ENCODE measurements at regions not wholly inside any gene's neighbourhood (a gene's known extent, or its start where the extent isn't known, plus 50 kb on each side); places are given as distances from the start of the nearest gene placed in this dataset.

DNA sequence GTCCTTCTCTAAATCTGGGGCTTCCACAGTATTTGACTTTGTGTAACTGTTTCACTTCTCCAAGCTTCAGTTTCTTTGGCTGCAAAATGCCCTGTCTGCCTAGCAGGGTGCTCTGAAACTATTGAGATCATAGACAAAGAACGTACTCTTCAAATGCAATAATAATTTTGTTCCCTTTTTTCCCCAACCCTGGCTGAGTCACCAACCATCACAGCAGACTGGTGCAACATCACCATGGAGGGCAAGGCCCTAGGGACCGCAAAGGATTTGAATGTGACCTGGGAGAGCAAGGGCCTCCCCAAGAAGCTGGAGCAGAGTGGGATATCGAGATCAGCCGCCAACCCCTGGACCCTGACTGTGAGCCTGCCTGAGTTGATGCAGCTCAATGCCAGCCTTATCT is 115.0 kb downstream of the FCRL5 start:
- intact Hi-C loops (cut with micrococcal nuclease), result loop anchor here in 1 of 2 donors (5.0 kb wide), 1 partner anchor 40 kb away; no protein-coding TSS in a partner anchor
- 17% methylated on average over 4 of the region's 4 CpGs for WGBS (ENCODE audit: insufficient coverage)
- H3K9me3 ChIP-seq (replicated peaks in 1 of 2; ENCODE audit: control insufficient read depth in 1 of 2, insufficient read depth in 1 of 2, low read length in 2 of 2), result no peaks in the 10 kb centered on the region

DNA sequence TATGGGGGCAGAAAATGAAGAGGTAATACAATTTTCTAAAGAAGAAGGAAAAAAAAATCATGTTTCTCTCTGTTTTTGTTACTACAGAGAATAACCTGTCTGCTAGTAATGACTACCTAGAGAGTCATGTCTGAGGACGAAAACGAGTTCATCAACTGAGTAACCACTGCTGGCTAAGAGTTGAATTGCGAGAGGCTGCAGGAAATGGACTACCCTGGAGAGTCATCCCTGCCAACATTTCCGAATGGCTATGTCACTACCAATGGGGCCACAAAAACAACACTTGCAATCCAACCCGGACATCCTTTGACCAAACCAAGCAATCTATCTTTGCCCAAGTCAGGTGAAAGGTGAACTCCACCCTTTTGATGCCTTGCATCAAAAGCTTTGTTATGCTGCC is 120.6 kb downstream of the FCRL5 start:
- Mint-ChIP-seq H3K4me3 (no peak overlapping the region), H3K27ac (no peak overlapping the region), H3K9me3 (no peaks in the 10 kb centered on the region), H3K4me1 (peaks cover 10% of the 10 kb centered on the region), H3K36me3 (peaks cover 0 to 1% of the 10 kb centered on the region in 2 donors), H3K27me3 (ENCODE audit: low read depth in 3 of 3) (peaks cover 2 to 5% (median 5%) of the 10 kb centered on the region in 3 donors)
- no peak overlapping the region for H3K27ac ChIP-seq (ENCODE audit: low read depth in 1 of 2, low read length in 2 of 2)
- H3K4me1 ChIP-seq (ENCODE audit: control insufficient read depth in 1 of 2, insufficient read depth in 2 of 2, low read length in 2 of 2), result peaks cover 8 to 9% of the 10 kb centered on the region in 2 donors
- H3K4me2 ChIP-seq (replicated peaks; ENCODE audit: extremely low read depth, low read length, poor library complexity, severe bottlenecking), result no peak overlapping the region
- H3K79me2 ChIP-seq (ENCODE audit: insufficient read depth, low read length), result no peaks in the 10 kb centered on the region
- H2AFZ ChIP-seq (ENCODE audit: insufficient read depth, low read depth, low read length, poor library complexity, severe bottlenecking), result no peak overlapping the region
- H3K27me3 ChIP-seq (ENCODE audit: control insufficient read depth in 2 of 2, insufficient read depth in 2 of 2, low read length in 2 of 2), result no peaks in the 10 kb centered on the region
- DNase-seq, result no peak
- H3K4me3 ChIP-seq (replicated peaks in 1 of 3; ENCODE audit: low read depth in 2 of 3, low read length in 3 of 3), result no peak overlapping the region
- H3K9ac ChIP-seq (ENCODE audit: insufficient read depth, low read length, poor library complexity, severe bottlenecking), result no peak overlapping the region
- H3K9me3 ChIP-seq (replicated peaks in 1 of 2; ENCODE audit: control insufficient read depth in 1 of 2, insufficient read depth in 1 of 2, low read length in 2 of 2), result no peaks in the 10 kb centered on the region
- no peaks in the 10 kb centered on the region for H4K20me1 ChIP-seq (ENCODE audit: insufficient read depth, low read length)
- no peaks in the 10 kb centered on the region for H3K36me3 ChIP-seq (replicated peaks in 1 of 2; ENCODE audit: control insufficient read depth in 1 of 2, insufficient read depth in 2 of 2, low read length in 2 of 2)
- intact Hi-C loops (cut with micrococcal nuclease), result no loop called here
- TF ChIP-seq CTCF (IDR thresholded peaks at IDR 0.05), result no peak
- WGBS (ENCODE audit: insufficient coverage), result 95% methylated on average over 5 of the region's 5 CpGs

More for the DNA sequence above, 115.0 kb downstream of the FCRL5 start:
- Histone ChIP-seq H3K4me2 (replicated peaks; ENCODE audit: extremely low read depth, low read length, poor library complexity, severe bottlenecking) (peak overlapping the region; percentile 12), H3K4me3 (replicated peaks in 1 of 3; ENCODE audit: low read depth in 2 of 3, low read length in 3 of 3) (peak overlapping the region in 1 of 3 experiments; percentile 37), H3K4me1 (ENCODE audit: control insufficient read depth in 1 of 2, insufficient read depth in 2 of 2, low read length in 2 of 2) (peaks cover 44 to 45% of the 10 kb centered on the region in 2 donors), H3K36me3 (replicated peaks in 1 of 2; ENCODE audit: control insufficient read depth in 1 of 2, insufficient read depth in 2 of 2, low read length in 2 of 2) (no peaks in the 10 kb centered on the region), H3K9ac (ENCODE audit: insufficient read depth, low read length, poor library complexity, severe bottlenecking) (no peak overlapping the region), H4K20me1 (ENCODE audit: insufficient read depth, low read length) (no peaks in the 10 kb centered on the region), H3K79me2 (ENCODE audit: insufficient read depth, low read length) (no peaks in the 10 kb centered on the region), H3K27ac (ENCODE audit: low read depth in 1 of 2, low read length in 2 of 2) (peak overlapping the region; percentile 49 to 74), H3K27me3 (ENCODE audit: control insufficient read depth in 2 of 2, insufficient read depth in 2 of 2, low read length in 2 of 2) (no peaks in the 10 kb centered on the region), H2AFZ (ENCODE audit: insufficient read depth, low read depth, low read length, poor library complexity, severe bottlenecking) (peak overlapping the region; percentile 12)
- DNase-seq, result peak; percentile 79 to 85 (median 84)
- Mint-ChIP-seq H3K4me1 (peaks cover 47% of the 10 kb centered on the region), H3K9me3 (peaks cover 0 to 2% (median 0%) of the 10 kb centered on the region in 7 donors), H3K27ac (peak overlapping the region; percentile 83 to 90 (median 89)), H3K27me3 (ENCODE audit: low read depth in 3 of 3) (peaks cover 0 to 3% (median 2%) of the 10 kb centered on the region in 3 donors), H3K36me3 (peaks cover 0 to 1% of the 10 kb centered on the region in 2 donors), H3K4me3 (no peak overlapping the region)
- no peak for TF ChIP-seq CTCF (IDR thresholded peaks at IDR 0.05)

Measured in CD14-positive monocyte (primary cell).